Activated naive CD8-positive, alpha-beta T cell treated with anti-CD3 and anti-CD28 coated beads, Interleukin-2, amount 50 U/mL, for 24 hours (primary cell): ENCODE measurements at regions not wholly inside any gene's neighbourhood (a gene's known extent, or its start where the extent isn't known, plus 50 kb on each side); places are given as distances from the start of the nearest gene placed in this dataset.

Source experiments
- ATAC-seq: fragments of 150-1000 bp; cut with Tn5 transposase; one replicate; pipeline ENCODE4 v1.10.0; 2021
- DNase-seq: peaks from one replicate; pipeline ENCODE4 v3.0.0; 2021
- H3K27ac Mint-ChIP-seq: one replicate; pipeline ENCODE4 v1.8.0; 2021; ENCODE audit warnings: mild to moderate bottlenecking, mixed read lengths
- H3K27me3 Mint-ChIP-seq: one replicate; pipeline ENCODE4 v1.8.0; 2021; ENCODE audit warnings: mixed read lengths
- H3K36me3 Mint-ChIP-seq: one replicate; pipeline ENCODE4 v1.8.0; 2021; ENCODE audit warnings: low read depth, mixed read lengths
- H3K4me1 Mint-ChIP-seq: one replicate; pipeline ENCODE4 v1.8.0; 2021; ENCODE audit warnings: mixed read lengths
- H3K4me3 Mint-ChIP-seq: one replicate; pipeline ENCODE4 v1.8.0; 2021; ENCODE audit warnings: mild to moderate bottlenecking, moderate library complexity, mixed read lengths
- H3K9me3 Mint-ChIP-seq: one replicate; pipeline ENCODE4 v1.8.0; 2021; ENCODE audit warnings: mixed read lengths

DNA sequence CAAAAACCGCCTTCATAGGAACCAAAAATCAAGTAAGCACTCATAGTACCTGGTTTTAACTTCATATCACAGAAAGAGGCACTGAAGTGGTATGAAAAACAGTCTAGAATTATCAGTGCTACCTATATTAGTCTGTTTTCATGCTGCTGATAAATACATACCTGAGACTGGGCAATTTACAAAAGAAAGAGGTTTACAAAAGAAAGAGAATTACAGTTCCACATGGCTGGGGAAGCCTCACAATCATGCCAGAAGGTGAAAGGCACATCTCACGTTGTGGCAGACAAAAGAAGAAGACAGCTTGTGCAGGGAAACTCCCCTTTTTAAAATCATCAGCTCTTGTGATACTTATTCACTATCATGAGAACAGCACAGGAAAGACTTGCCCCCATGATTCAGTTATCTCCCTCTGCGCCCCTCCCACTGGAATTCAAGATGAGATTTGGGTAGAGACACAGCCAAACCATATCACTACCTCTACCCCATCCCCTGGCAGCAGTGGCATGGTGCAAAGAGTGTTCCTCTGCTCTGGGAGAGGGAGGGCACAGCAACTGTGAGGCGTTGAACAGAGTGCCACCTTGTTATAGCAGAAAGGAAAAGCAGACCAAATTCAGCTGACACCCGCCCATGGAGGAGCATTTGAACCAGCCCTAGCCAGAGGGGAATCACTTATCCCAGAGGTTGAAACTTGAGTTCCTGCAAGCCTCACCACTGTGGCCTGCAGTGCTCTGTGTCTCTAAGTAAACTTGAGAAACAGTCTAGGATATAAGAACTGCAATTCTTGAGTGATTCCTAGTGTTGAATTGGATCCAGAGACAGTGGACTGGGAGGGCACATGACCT, 61.9 kb upstream of the PTPRZ1 start:
- no peak overlapping the region for H3K27ac Mint-ChIP-seq
- H3K9me3 Mint-ChIP-seq: peaks cover 16% of the 10 kb centered on the region
- no peaks in the 10 kb centered on the region for H3K4me1 Mint-ChIP-seq
- ATAC-seq (no peak), DNase-seq (no peak)
- peaks cover 2% of the 10 kb centered on the region for H3K36me3 Mint-ChIP-seq
- H3K27me3 Mint-ChIP-seq: no peaks in the 10 kb centered on the region
- H3K4me3 Mint-ChIP-seq: no peak overlapping the region

- ATAC-seq (no peak), DNase-seq (no peak)
- H3K4me3 Mint-ChIP-seq: no peak overlapping the region
- no peaks in the 10 kb centered on the region for H3K4me1 Mint-ChIP-seq
- no peak overlapping the region for H3K27ac Mint-ChIP-seq
- peaks cover 2% of the 10 kb centered on the region for H3K36me3 Mint-ChIP-seq
- H3K9me3 Mint-ChIP-seq: peaks cover 20% of the 10 kb centered on the region
- no peaks in the 10 kb centered on the region for H3K27me3 Mint-ChIP-seq
These were observed 65.9 kb upstream of the PTPRZ1 start for GRCh38 chr7:121807078-121807477.

- H3K27ac Mint-ChIP-seq: no peak overlapping the region
- no peaks in the 10 kb centered on the region for H3K4me1 Mint-ChIP-seq
- DNase-seq (no peak), ATAC-seq (no peak)
- H3K9me3 Mint-ChIP-seq: peaks cover 19% of the 10 kb centered on the region
- no peak overlapping the region for H3K4me3 Mint-ChIP-seq
- peaks cover 2% of the 10 kb centered on the region for H3K36me3 Mint-ChIP-seq
- H3K27me3 Mint-ChIP-seq: no peaks in the 10 kb centered on the region
These were observed 69.9 kb upstream of the PTPRZ1 start for GRCh38 chr7:121803039-121803438.

- no peak for DNase-seq
These were observed 71.9 kb upstream of the PTPRZ1 start for GRCh38 chr7:121800916-121801675.

DNA sequence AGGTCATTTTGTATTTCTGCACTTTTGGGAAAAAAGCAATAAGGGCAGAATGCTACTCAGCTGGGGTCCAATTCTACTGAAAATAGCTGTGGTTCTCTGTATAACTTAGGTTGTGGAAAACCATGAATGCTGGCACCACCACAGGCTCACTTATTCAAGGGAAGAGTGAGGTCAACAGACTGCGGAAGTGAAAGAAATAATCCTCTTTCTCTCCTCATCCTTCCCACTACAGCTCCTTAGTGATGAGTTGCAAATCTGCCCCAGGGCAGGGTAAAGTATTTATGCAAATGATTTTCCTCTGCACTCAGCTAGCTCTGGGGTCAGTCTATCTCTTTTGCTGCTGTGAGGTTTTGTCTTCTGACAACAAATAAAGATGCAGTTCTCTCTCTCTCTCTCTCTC, 74.1 kb upstream of the PTPRZ1 start:
- ATAC-seq: no peak
- no peak overlapping the region for H3K27ac Mint-ChIP-seq
- DNase-seq: no peak
- H3K9me3 Mint-ChIP-seq: no peaks in the 10 kb centered on the region
- no peak overlapping the region for H3K4me3 Mint-ChIP-seq
- H3K27me3 Mint-ChIP-seq: no peaks in the 10 kb centered on the region
- H3K36me3 Mint-ChIP-seq: no peaks in the 10 kb centered on the region
- H3K4me1 Mint-ChIP-seq: no peaks in the 10 kb centered on the region

More at GRCh38 chr7:121800916-121801675, 71.9 kb upstream of the PTPRZ1 start:
- ATAC-seq: no peak
- peaks cover 4% of the 10 kb centered on the region for H3K9me3 Mint-ChIP-seq
- no peaks in the 10 kb centered on the region for H3K36me3 Mint-ChIP-seq
- no peak overlapping the region for H3K4me3 Mint-ChIP-seq
- no peaks in the 10 kb centered on the region for H3K27me3 Mint-ChIP-seq
- H3K4me1 Mint-ChIP-seq: no peaks in the 10 kb centered on the region
- H3K27ac Mint-ChIP-seq: no peak overlapping the region

- DNase-seq (no peak), ATAC-seq (no peak)
- Mint-ChIP-seq H3K27me3 (no peaks in the 10 kb centered on the region), H3K36me3 (no peaks in the 10 kb centered on the region), H3K4me3 (no peak overlapping the region), H3K4me1 (no peaks in the 10 kb centered on the region), H3K27ac (no peak overlapping the region), H3K9me3 (no peaks in the 10 kb centered on the region)
These were observed 74.5 kb upstream of the PTPRZ1 start for GRCh38 chr7:121798453-121798840.

- no peak overlapping the region for H3K4me3 Mint-ChIP-seq
- no peaks in the 10 kb centered on the region for H3K4me1 Mint-ChIP-seq
- no peaks in the 10 kb centered on the region for H3K27me3 Mint-ChIP-seq
- ATAC-seq (no peak), DNase-seq (no peak)
- H3K36me3 Mint-ChIP-seq: no peaks in the 10 kb centered on the region
- no peak overlapping the region for H3K27ac Mint-ChIP-seq
- H3K9me3 Mint-ChIP-seq: no peaks in the 10 kb centered on the region
These were observed 75.1 kb upstream of the PTPRZ1 start for GRCh38 chr7:121797657-121798452.

DNA sequence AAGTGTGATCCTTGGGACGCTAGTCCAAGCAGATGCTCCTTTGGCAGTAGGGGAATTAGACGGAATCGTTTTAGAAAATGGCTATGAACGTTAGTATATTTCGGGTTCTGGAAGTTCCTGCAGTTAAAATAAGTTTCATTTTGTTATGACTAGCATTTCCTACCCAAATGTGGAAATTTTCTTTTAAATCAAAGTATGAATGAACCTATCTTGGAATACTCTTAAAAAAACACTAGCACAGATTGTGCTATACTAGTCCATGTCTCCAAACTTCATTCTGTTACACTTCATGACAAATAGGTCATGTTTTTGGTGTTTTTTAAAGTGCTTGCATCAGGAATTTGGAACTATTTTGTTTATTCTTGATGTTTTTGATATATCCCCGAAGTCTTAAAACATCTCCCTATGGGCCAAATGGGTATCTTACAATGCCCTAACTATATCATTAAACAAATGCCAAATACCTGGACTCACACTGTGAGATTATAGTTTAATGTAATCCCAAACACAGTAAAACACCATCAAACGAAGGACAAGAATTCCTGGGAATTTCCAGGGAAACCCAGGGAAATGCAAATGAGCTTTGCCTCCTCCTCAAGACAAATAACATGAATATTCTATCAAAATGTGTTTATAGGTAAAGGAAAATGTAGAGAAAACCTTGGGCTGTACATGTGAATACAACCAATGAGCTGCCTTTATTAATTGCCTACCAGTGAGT, 75.9 kb upstream of the PTPRZ1 start:
- H3K4me3 Mint-ChIP-seq: no peak overlapping the region

GRCh38 chr7:121796381-121796780, 76.6 kb upstream of the PTPRZ1 start:
- ATAC-seq: no peak
- no peak for DNase-seq
- no peaks in the 10 kb centered on the region for H3K27me3 Mint-ChIP-seq
- H3K4me3 Mint-ChIP-seq: no peak overlapping the region
- H3K27ac Mint-ChIP-seq: no peak overlapping the region
- no peaks in the 10 kb centered on the region for H3K9me3 Mint-ChIP-seq
- no peaks in the 10 kb centered on the region for H3K4me1 Mint-ChIP-seq
- no peaks in the 10 kb centered on the region for H3K36me3 Mint-ChIP-seq

More for the DNA sequence above, 75.9 kb upstream of the PTPRZ1 start:
- H3K36me3 Mint-ChIP-seq: no peaks in the 10 kb centered on the region
- H3K27ac Mint-ChIP-seq: no peak overlapping the region
- ATAC-seq (no peak), DNase-seq (no peak)
- H3K27me3 Mint-ChIP-seq: no peaks in the 10 kb centered on the region
- H3K9me3 Mint-ChIP-seq: no peaks in the 10 kb centered on the region
- no peaks in the 10 kb centered on the region for H3K4me1 Mint-ChIP-seq

DNA sequence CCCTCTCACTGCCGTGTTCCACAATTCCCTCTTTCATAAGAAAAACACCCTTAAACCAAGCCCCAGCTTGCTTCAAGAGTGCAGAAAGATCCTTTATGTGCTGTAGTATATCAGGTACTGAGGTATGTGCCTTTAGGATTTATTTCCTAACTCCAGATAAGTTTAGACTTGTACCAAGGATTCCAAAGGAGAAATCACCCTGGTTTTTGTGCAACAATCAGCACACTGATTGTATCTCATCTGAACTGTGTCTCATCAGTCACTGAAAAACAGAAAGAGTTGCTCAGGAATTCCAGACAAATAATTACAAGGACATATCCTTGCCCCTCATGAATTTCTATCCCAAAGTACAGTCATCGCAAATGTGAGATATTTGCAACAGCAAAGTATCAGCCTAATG, 77.2 kb upstream of the PTPRZ1 start:
- Mint-ChIP-seq H3K9me3 (no peaks in the 10 kb centered on the region), H3K36me3 (no peaks in the 10 kb centered on the region), H3K4me3 (no peak overlapping the region), H3K4me1 (no peaks in the 10 kb centered on the region), H3K27me3 (no peaks in the 10 kb centered on the region), H3K27ac (no peak overlapping the region)
- DNase-seq: no peak
- ATAC-seq: no peak

DNA sequence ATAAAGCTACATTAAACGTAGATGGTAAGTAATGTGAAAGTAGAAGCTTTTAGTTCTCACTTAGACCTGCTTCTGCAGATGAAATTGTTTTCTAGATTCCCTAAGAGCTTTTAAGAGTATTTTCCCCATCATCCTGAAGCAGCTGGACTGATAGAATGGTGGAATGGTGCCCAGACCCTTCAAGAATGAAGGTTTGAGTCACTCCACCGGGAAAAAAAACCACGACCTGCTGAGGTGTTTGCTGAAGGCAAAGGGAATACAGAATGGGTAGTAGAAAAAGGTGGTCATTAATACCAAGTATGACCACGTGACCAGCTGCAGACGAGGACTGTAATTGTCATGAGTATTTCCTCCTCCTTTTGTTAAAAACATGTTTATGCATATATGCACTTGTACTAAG, 79.2 kb upstream of the PTPRZ1 start:
- Mint-ChIP-seq H3K27ac (no peak overlapping the region), H3K4me3 (no peak overlapping the region), H3K27me3 (no peaks in the 10 kb centered on the region), H3K9me3 (peaks cover 4% of the 10 kb centered on the region), H3K36me3 (no peaks in the 10 kb centered on the region), H3K4me1 (no peaks in the 10 kb centered on the region)
- ATAC-seq (no peak), DNase-seq (no peak)

DNA sequence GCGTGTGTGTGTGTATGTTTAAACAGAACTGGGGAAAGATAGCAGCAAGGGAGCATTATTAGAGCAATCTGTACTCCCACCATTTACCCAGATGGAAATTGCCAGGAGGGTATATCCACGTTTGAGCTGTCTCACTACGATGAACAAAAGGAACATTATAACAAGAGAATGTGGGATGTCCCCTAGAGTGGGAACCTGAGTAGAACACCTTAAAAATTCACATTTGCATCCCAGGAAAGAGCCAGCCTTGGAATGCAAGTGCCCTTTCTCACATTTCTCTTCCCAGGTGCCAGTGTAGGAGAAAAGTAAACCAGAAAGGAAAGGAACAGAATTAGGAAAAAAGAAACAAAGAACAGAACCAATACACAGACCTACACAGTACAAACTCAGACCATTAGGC, 95.3 kb upstream of the PTPRZ1 start:
- no peak overlapping the region for H3K27ac Mint-ChIP-seq
- H3K9me3 Mint-ChIP-seq: no peaks in the 10 kb centered on the region
- ATAC-seq: no peak
- no peaks in the 10 kb centered on the region for H3K36me3 Mint-ChIP-seq
- no peak for DNase-seq
- H3K4me3 Mint-ChIP-seq: no peak overlapping the region
- H3K4me1 Mint-ChIP-seq: no peaks in the 10 kb centered on the region
- H3K27me3 Mint-ChIP-seq: no peaks in the 10 kb centered on the region

DNA sequence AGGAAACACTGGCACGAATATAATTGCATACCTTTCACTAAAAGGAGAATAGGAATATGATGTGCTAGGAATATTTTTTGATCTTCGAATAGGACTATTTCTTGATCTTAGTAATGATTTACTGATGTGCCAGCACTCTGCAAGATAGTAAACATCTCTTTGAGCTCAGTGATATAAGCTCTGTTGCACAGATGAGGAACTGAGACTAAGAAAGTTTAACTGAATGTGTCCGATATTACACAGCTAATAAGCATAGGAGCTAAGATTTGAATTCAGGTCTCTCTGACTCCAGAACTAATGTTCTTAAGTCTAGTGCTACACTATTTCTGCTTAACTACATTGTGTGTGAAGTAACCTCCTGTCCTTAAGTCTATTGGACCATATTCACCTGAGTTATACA, 98.4 kb upstream of the PTPRZ1 start:
- H3K4me3 Mint-ChIP-seq: no peak overlapping the region
- no peaks in the 10 kb centered on the region for H3K4me1 Mint-ChIP-seq
- H3K9me3 Mint-ChIP-seq: peaks cover 4% of the 10 kb centered on the region
- H3K27ac Mint-ChIP-seq: no peak overlapping the region
- no peaks in the 10 kb centered on the region for H3K27me3 Mint-ChIP-seq
- ATAC-seq (no peak), DNase-seq (no peak)
- H3K36me3 Mint-ChIP-seq: no peaks in the 10 kb centered on the region

DNA sequence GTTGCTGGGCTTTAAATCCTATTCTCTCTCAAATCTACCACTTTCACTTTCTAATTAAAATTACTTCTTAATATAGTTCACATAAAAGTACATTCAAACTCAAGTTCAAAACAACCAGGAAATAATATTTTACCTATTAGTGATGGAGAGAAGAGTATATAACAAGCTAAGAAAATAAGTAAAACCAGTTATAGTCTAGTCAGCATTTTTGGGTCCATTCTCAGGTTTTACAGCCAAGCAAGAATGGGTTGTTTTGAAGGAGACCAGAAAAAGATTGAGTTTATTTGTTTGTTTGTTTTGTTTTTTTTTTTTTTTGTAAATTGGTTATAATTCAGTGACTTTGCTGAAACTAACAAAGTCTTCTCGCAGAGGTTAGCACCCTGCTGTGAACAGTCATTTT, 106.3 kb upstream of the PTPRZ1 start:
- Mint-ChIP-seq H3K27me3 (no peaks in the 10 kb centered on the region), H3K4me3 (no peak overlapping the region), H3K27ac (no peak overlapping the region), H3K36me3 (no peaks in the 10 kb centered on the region), H3K9me3 (peaks cover 7% of the 10 kb centered on the region), H3K4me1 (no peaks in the 10 kb centered on the region)
- DNase-seq (no peak), ATAC-seq (no peak)
